ENCODE measurements at regions not wholly inside any gene's neighbourhood (a gene's known extent, or its start where the extent isn't known, plus 50 kb on each side); places are given as distances from the start of the nearest gene placed in this dataset.

DNA sequence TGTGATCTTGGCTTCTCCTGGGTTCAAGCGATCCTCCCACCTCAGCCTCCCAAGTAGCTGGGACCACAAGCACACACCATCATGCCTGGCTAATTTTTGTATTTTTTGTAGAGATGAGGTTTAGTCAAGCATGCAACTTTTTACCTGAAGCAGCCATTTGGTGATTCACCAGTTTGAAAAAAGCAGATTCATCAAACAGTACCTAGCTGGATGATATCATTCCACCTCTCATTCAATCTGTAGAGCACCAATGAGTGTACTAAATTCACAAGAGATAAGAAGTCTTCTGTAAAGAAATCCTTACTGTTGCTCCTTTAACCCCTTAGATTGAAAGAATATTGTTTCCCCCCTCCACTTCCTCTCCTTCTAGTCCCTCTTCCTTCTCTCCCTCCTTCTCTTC lies 261.1 kb upstream of the RFC3 start:
- TF ChIP-seq, protein P1, sequence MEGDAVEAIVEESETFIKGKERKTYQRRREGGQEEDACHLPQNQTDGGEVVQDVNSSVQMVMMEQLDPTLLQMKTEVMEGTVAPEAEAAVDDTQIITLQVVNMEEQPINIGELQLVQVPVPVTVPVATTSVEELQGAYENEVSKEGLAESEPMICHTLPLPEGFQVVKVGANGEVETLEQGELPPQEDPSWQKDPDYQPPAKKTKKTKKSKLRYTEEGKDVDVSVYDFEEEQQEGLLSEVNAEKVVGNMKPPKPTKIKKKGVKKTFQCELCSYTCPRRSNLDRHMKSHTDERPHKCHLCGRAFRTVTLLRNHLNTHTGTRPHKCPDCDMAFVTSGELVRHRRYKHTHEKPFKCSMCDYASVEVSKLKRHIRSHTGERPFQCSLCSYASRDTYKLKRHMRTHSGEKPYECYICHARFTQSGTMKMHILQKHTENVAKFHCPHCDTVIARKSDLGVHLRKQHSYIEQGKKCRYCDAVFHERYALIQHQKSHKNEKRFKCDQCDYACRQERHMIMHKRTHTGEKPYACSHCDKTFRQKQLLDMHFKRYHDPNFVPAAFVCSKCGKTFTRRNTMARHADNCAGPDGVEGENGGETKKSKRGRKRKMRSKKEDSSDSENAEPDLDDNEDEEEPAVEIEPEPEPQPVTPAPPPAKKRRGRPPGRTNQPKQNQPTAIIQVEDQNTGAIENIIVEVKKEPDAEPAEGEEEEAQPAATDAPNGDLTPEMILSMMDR (conservative IDR thresholded peaks at IDR 0.05; ENCODE audit: low read depth, low read length) = no peak
- TF ChIP-seq MAFK (IDR thresholded peaks at IDR 0.05; ENCODE audit: low read depth, low read length) (no peak), RCOR1 (IDR thresholded peaks at IDR 0.05; ENCODE audit: insufficient replicate concordance, low read length) (no peak), MXI1 (IDR thresholded peaks at IDR 0.05; ENCODE audit: borderline replicate concordance, low read depth, low read length) (no peak), RAD21 (IDR thresholded peaks at IDR 0.05; ENCODE audit: low read length) (no peak), POLR2A (IDR thresholded peaks at IDR 0.05; ENCODE audit: low read depth, low read length) (no peak), MAZ (IDR thresholded peaks at IDR 0.05; ENCODE audit: borderline replicate concordance, low read depth, low read length) (no peak)
- TF ChIP-seq, protein P2, sequence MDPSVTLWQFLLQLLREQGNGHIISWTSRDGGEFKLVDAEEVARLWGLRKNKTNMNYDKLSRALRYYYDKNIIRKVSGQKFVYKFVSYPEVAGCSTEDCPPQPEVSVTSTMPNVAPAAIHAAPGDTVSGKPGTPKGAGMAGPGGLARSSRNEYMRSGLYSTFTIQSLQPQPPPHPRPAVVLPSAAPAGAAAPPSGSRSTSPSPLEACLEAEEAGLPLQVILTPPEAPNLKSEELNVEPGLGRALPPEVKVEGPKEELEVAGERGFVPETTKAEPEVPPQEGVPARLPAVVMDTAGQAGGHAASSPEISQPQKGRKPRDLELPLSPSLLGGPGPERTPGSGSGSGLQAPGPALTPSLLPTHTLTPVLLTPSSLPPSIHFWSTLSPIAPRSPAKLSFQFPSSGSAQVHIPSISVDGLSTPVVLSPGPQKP (IDR thresholded peaks at IDR 0.05; ENCODE audit: borderline replicate concordance, low read depth, low read length) = no peak
- TF ChIP-seq, protein P3, sequence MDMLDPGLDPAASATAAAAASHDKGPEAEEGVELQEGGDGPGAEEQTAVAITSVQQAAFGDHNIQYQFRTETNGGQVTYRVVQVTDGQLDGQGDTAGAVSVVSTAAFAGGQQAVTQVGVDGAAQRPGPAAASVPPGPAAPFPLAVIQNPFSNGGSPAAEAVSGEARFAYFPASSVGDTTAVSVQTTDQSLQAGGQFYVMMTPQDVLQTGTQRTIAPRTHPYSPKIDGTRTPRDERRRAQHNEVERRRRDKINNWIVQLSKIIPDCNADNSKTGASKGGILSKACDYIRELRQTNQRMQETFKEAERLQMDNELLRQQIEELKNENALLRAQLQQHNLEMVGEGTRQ (IDR thresholded peaks at IDR 0.05; ENCODE audit: low read depth, low read length) = no peak

Data from IMR-90 (cell line).